Endothelial cell of umbilical vein (primary cell): ENCODE measurements at regions not wholly inside any gene's neighbourhood (a gene's known extent, or its start where the extent isn't known, plus 50 kb on each side); places are given as distances from the start of the nearest gene placed in this dataset.

Experiments
- BruUV-seq: library from RNA; stranded (reverse); fragments of 400-500 nt; replicated peaks from 2 replicates; lab custom pipeline; 2021; lab: Mats Ljungman, UMichigan
- CTCF ChIA-PET: fragments of 300-600, 350-600 bp; sonication (Branson Sonifier 250); formaldehyde crosslinking; loops from one replicate; lab custom pipeline; 2021; ENCODE audit warnings: antibody characterized with exemption, inconsistent platforms; lab: Charles Lee
- POLR2A ChIA-PET: fragments of 300-600, 350-600 bp; sonication (Branson Sonifier 250); formaldehyde crosslinking; loops from one replicate; lab custom pipeline; 2021; ENCODE audit warnings: antibody characterized with exemption, inconsistent platforms; lab: Charles Lee
- DNase-seq: peaks from one replicate; pipeline ENCODE4 v3.0.0-alpha.2; 2011; ENCODE audit warnings: low read depth, low spot score
- FAIRE-seq: peaks from 2 replicates; lab custom pipeline; 2011; peaks lifted over from hg19 to GRCh38; lab: Jason Lieb, UNC
- H2AFZ ChIP-seq: 2 replicates; pipeline ENCODE4 v1.6.0; 2012; ENCODE audit warnings: low read depth, low read length, control low read depth, inconsistent platforms
- H3K27ac ChIP-seq: 2 replicates; pipeline ENCODE4 v1.5.1; 2011; ENCODE audit warnings: low read depth, mild to moderate bottlenecking, control low read depth, low read length, moderate library complexity; ENCODE audit not compliant: insufficient read depth
- H3K27me3 ChIP-seq, 2 experiments: 2 replicates each; pipeline versions ENCODE4 v1.6.0 to v1.6.1; 2011; ENCODE audit warnings: low read length in 2 of 2, mixed read lengths in 1 of 2; ENCODE audit not compliant: control insufficient read depth in 2 of 2, insufficient read depth in 2 of 2
- H3K36me3 ChIP-seq, 2 experiments: 2 replicates in 1 of 2; 3 replicates in 1 of 2; pipeline ENCODE4 v1.5.1; 2011; ENCODE audit warnings: low read length in 2 of 2, mild to moderate bottlenecking in 1 of 2, moderate library complexity in 1 of 2; ENCODE audit not compliant: control insufficient read depth in 2 of 2, insufficient read depth in 2 of 2; ENCODE audit errors: extremely low read depth in 1 of 2
- H3K4me1 ChIP-seq: 3 replicates; pipeline ENCODE4 v1.5.1; 2011; ENCODE audit warnings: mild to moderate bottlenecking, low read length; ENCODE audit not compliant: control insufficient read depth, insufficient read depth; ENCODE audit errors: extremely low read depth
- H3K4me2 ChIP-seq: 2 replicates; pipeline ENCODE4 v1.6.1; 2011; ENCODE audit warnings: low read length, control low read depth, mixed read lengths; ENCODE audit not compliant: insufficient read depth
- H3K4me3 ChIP-seq, 3 experiments: fragments of 200-600 bp in 1 of 3; sonication (generic), shearing (Covaris generic) in 1 of 3; replicated peaks in 1 of 3; 2 replicates each; pipeline ENCODE4 v1.5.1; 2011 to 2016; ENCODE audit warnings: control low read depth in 3 of 3, low read length in 3 of 3, mild to moderate bottlenecking in 2 of 3, inconsistent platforms in 1 of 3, low read depth in 1 of 3, moderate library complexity in 1 of 3; ENCODE audit not compliant: insufficient read depth in 1 of 3
- H3K79me2 ChIP-seq: 2 replicates; pipeline ENCODE4 v1.6.0; 2012; ENCODE audit warnings: low read length, inconsistent platforms; ENCODE audit not compliant: control insufficient read depth, insufficient read depth
- H3K9ac ChIP-seq: replicated peaks from 2 replicates; pipeline ENCODE3; 2011; ENCODE audit warnings: low read length, control low read depth; ENCODE audit not compliant: insufficient read depth; ENCODE audit errors: extremely low read depth
- H3K9me1 ChIP-seq: replicated peaks from 3 replicates; pipeline ENCODE4 v1.6.0; 2011; ENCODE audit warnings: mild to moderate bottlenecking, low read length; ENCODE audit not compliant: control insufficient read depth, insufficient read depth; ENCODE audit errors: extremely low read depth
- H3K9me3 ChIP-seq: replicated peaks from 2 replicates; pipeline ENCODE4 v1.5.1; 2012; ENCODE audit warnings: low read length, inconsistent platforms; ENCODE audit not compliant: control insufficient read depth, insufficient read depth
- H4K20me1 ChIP-seq: replicated peaks from 2 replicates; pipeline ENCODE3; 2011; ENCODE audit warnings: mild to moderate bottlenecking, low read length; ENCODE audit not compliant: control insufficient read depth, insufficient read depth; ENCODE audit errors: extremely low read depth
- CTCF ChIP-seq, 2 donors: IDR thresholded peaks; 1 replicate in 1 of 2; 2 replicates in 1 of 2; pipeline ENCODE4 v1.5.1; 2011; ENCODE audit warnings: low read length in 2 of 2, mild to moderate bottlenecking in 2 of 2, moderate library complexity in 2 of 2, control low read depth in 1 of 2, inconsistent platforms in 1 of 2, low read depth in 1 of 2; ENCODE audit not compliant: insufficient read depth in 1 of 2; ENCODE audit errors: extremely low read depth in 1 of 2
- EZH2 ChIP-seq: IDR thresholded peaks from 2 replicates; pipeline ENCODE4 v1.6.1; 2012; ENCODE audit warnings: borderline replicate concordance, low read depth, mild to moderate bottlenecking, moderate library complexity, low read length, inconsistent platforms; ENCODE audit not compliant: severe bottlenecking
- FOS ChIP-seq: IDR thresholded peaks from 2 replicates; pipeline ENCODE4 v1.6.1; 2011; ENCODE audit warnings: mild to moderate bottlenecking, low read length, moderate library complexity, borderline replicate concordance; ENCODE audit not compliant: insufficient read depth
- GATA2 ChIP-seq: IDR thresholded peaks from 2 replicates; pipeline ENCODE4 v1.7.0; 2011; ENCODE audit warnings: low read depth, mild to moderate bottlenecking, moderate library complexity, mixed read lengths, low read length; ENCODE audit not compliant: insufficient read length, insufficient read depth
- MYC ChIP-seq: IDR thresholded peaks from one replicate; pipeline ENCODE4 v1.6.1; 2011; ENCODE audit warnings: mild to moderate bottlenecking, low read depth, low read length
- POLR2A ChIP-seq: IDR thresholded peaks from 2 replicates; pipeline ENCODE4 v1.6.1; 2012; ENCODE audit warnings: low read depth, mild to moderate bottlenecking, control low read depth, low read length
- POLR2AphosphoS5 ChIP-seq: IDR thresholded peaks from 2 replicates; pipeline ENCODE4 v1.6.1; 2012; ENCODE audit warnings: low read depth, mild to moderate bottlenecking, control low read depth, low read length, moderate library complexity; ENCODE audit not compliant: insufficient read depth
- dilution Hi-C: fragments of 300-500 bp; cut with MboI; formaldehyde crosslinking; loops from one replicate; pipeline ENCODE4 v1.15.0; 2019; ENCODE audit warnings: low sequenced_read_pairs; ENCODE audit not compliant: extremely low pct_ligation_motif_present
- intact Hi-C: fragments of 100-400 bp; cut with micrococcal nuclease; formaldehyde crosslinking; loops from one replicate; pipeline ENCODE4 v1.10.0; 2022
- TF ChIP-seq, protein P1 (sequence below): IDR thresholded peaks from 2 replicates; pipeline ENCODE4 v1.6.1; 2011; ENCODE audit not compliant: insufficient read depth, insufficient read length

- Histone ChIP-seq H3K4me3 (no peak overlapping the region), H2AFZ (no peak overlapping the region)
- CTCF ChIA-PET, result interaction anchor here (0.9 to 2.2 kb wide), 4 partner anchors 10 to 90 kb away, joined by 3 to 9 read pairs (median 4); no protein-coding TSS in a partner anchor
Observed at GRCh38 chr2:64398516-64399129, 55.3 kb upstream of the LGALSL start.

More at GRCh38 chr2:64398516-64399129, 55.3 kb upstream of the LGALSL start:
- Histone ChIP-seq H3K9me1 (no peaks in the 10 kb centered on the region), H3K9me3 (no peaks in the 10 kb centered on the region), H3K79me2 (no peaks in the 10 kb centered on the region), H3K4me1 (peaks cover 12% of the 10 kb centered on the region), H3K9ac (no peak overlapping the region), H3K27ac (no peak overlapping the region), H3K27me3 (peaks cover 8 to 15% of the 10 kb centered on the region in 2 experiments), H3K4me2 (no peak overlapping the region), H4K20me1 (no peaks in the 10 kb centered on the region), H3K36me3 (no peaks in the 10 kb centered on the region)
- dilution Hi-C loops (no loop called here), intact Hi-C loops (no loop called here)
- TF ChIP-seq GATA2 (no peak), CTCF (IDR thresholded peaks at IDR 0.05; ENCODE audit: extremely low read depth in 1 of 2, insufficient read depth in 1 of 2, low read depth in 1 of 2, low read length in 2 of 2) (no peak), POLR2A (no peak), EZH2 (no peak), POLR2AphosphoS5 (no peak), MYC (no peak), FOS (no peak)
- TF ChIP-seq, protein P1, sequence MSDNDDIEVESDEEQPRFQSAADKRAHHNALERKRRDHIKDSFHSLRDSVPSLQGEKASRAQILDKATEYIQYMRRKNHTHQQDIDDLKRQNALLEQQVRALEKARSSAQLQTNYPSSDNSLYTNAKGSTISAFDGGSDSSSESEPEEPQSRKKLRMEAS, result no peak
- FAIRE-seq, result no peak
- no peak for DNase-seq
- no TSS peak for BruUV-seq
- POLR2A ChIA-PET, result no interaction called here
